Endothelial cell of umbilical vein (primary cell): ENCODE measurements at regions not wholly inside any gene's neighbourhood (a gene's known extent, or its start where the extent isn't known, plus 50 kb on each side); places are given as distances from the start of the nearest gene placed in this dataset.

Experiments used
- BruUV-seq: library from RNA; stranded (reverse); fragments of 400-500 nt; replicated peaks from 2 replicates; lab custom pipeline; 2021; lab: Mats Ljungman, UMichigan
- CTCF ChIA-PET: fragments of 300-600, 350-600 bp; sonication (Branson Sonifier 250); formaldehyde crosslinking; loops from one replicate; lab custom pipeline; 2021; ENCODE audit warnings: antibody characterized with exemption, inconsistent platforms; lab: Charles Lee
- POLR2A ChIA-PET: fragments of 300-600, 350-600 bp; sonication (Branson Sonifier 250); formaldehyde crosslinking; loops from one replicate; lab custom pipeline; 2021; ENCODE audit warnings: antibody characterized with exemption, inconsistent platforms; lab: Charles Lee
- DNase-seq: peaks from one replicate; pipeline ENCODE4 v3.0.0-alpha.2; 2011; ENCODE audit warnings: low read depth, low spot score
- FAIRE-seq: peaks from 2 replicates; lab custom pipeline; 2011; peaks lifted over from hg19 to GRCh38; lab: Jason Lieb, UNC
- H2AFZ ChIP-seq: 2 replicates; pipeline ENCODE4 v1.6.0; 2012; ENCODE audit warnings: low read depth, low read length, control low read depth, inconsistent platforms
- H3K27ac ChIP-seq: 2 replicates; pipeline ENCODE4 v1.5.1; 2011; ENCODE audit warnings: low read depth, mild to moderate bottlenecking, control low read depth, low read length, moderate library complexity; ENCODE audit not compliant: insufficient read depth
- H3K27me3 ChIP-seq, 2 experiments: 2 replicates each; pipeline versions ENCODE4 v1.6.0 to v1.6.1; 2011; ENCODE audit warnings: low read length in 2 of 2, mixed read lengths in 1 of 2; ENCODE audit not compliant: control insufficient read depth in 2 of 2, insufficient read depth in 2 of 2
- H3K36me3 ChIP-seq, 2 experiments: 2 replicates in 1 of 2; 3 replicates in 1 of 2; pipeline ENCODE4 v1.5.1; 2011; ENCODE audit warnings: low read length in 2 of 2, mild to moderate bottlenecking in 1 of 2, moderate library complexity in 1 of 2; ENCODE audit not compliant: control insufficient read depth in 2 of 2, insufficient read depth in 2 of 2; ENCODE audit errors: extremely low read depth in 1 of 2
- H3K4me1 ChIP-seq: 3 replicates; pipeline ENCODE4 v1.5.1; 2011; ENCODE audit warnings: mild to moderate bottlenecking, low read length; ENCODE audit not compliant: control insufficient read depth, insufficient read depth; ENCODE audit errors: extremely low read depth
- H3K4me2 ChIP-seq: 2 replicates; pipeline ENCODE4 v1.6.1; 2011; ENCODE audit warnings: low read length, control low read depth, mixed read lengths; ENCODE audit not compliant: insufficient read depth
- H3K4me3 ChIP-seq, 3 experiments: fragments of 200-600 bp in 1 of 3; sonication (generic), shearing (Covaris generic) in 1 of 3; replicated peaks in 1 of 3; 2 replicates each; pipeline ENCODE4 v1.5.1; 2011 to 2016; ENCODE audit warnings: control low read depth in 3 of 3, low read length in 3 of 3, mild to moderate bottlenecking in 2 of 3, inconsistent platforms in 1 of 3, low read depth in 1 of 3, moderate library complexity in 1 of 3; ENCODE audit not compliant: insufficient read depth in 1 of 3
- H3K79me2 ChIP-seq: 2 replicates; pipeline ENCODE4 v1.6.0; 2012; ENCODE audit warnings: low read length, inconsistent platforms; ENCODE audit not compliant: control insufficient read depth, insufficient read depth
- H3K9ac ChIP-seq: replicated peaks from 2 replicates; pipeline ENCODE3; 2011; ENCODE audit warnings: low read length, control low read depth; ENCODE audit not compliant: insufficient read depth; ENCODE audit errors: extremely low read depth
- H3K9me1 ChIP-seq: replicated peaks from 3 replicates; pipeline ENCODE4 v1.6.0; 2011; ENCODE audit warnings: mild to moderate bottlenecking, low read length; ENCODE audit not compliant: control insufficient read depth, insufficient read depth; ENCODE audit errors: extremely low read depth
- H3K9me3 ChIP-seq: replicated peaks from 2 replicates; pipeline ENCODE4 v1.5.1; 2012; ENCODE audit warnings: low read length, inconsistent platforms; ENCODE audit not compliant: control insufficient read depth, insufficient read depth
- H4K20me1 ChIP-seq: replicated peaks from 2 replicates; pipeline ENCODE3; 2011; ENCODE audit warnings: mild to moderate bottlenecking, low read length; ENCODE audit not compliant: control insufficient read depth, insufficient read depth; ENCODE audit errors: extremely low read depth
- EZH2 ChIP-seq: IDR thresholded peaks from 2 replicates; pipeline ENCODE4 v1.6.1; 2012; ENCODE audit warnings: borderline replicate concordance, low read depth, mild to moderate bottlenecking, moderate library complexity, low read length, inconsistent platforms; ENCODE audit not compliant: severe bottlenecking
- FOS ChIP-seq: IDR thresholded peaks from 2 replicates; pipeline ENCODE4 v1.6.1; 2011; ENCODE audit warnings: mild to moderate bottlenecking, low read length, moderate library complexity, borderline replicate concordance; ENCODE audit not compliant: insufficient read depth
- GATA2 ChIP-seq: IDR thresholded peaks from 2 replicates; pipeline ENCODE4 v1.7.0; 2011; ENCODE audit warnings: low read depth, mild to moderate bottlenecking, moderate library complexity, mixed read lengths, low read length; ENCODE audit not compliant: insufficient read length, insufficient read depth
- JUN ChIP-seq: IDR thresholded peaks from 2 replicates; pipeline ENCODE4 v1.6.1; 2011; ENCODE audit warnings: borderline replicate concordance, low read depth; ENCODE audit not compliant: insufficient read length, insufficient read depth
- MYC ChIP-seq: IDR thresholded peaks from one replicate; pipeline ENCODE4 v1.6.1; 2011; ENCODE audit warnings: mild to moderate bottlenecking, low read depth, low read length
- POLR2A ChIP-seq: IDR thresholded peaks from 2 replicates; pipeline ENCODE4 v1.6.1; 2012; ENCODE audit warnings: low read depth, mild to moderate bottlenecking, control low read depth, low read length
- POLR2AphosphoS5 ChIP-seq: IDR thresholded peaks from 2 replicates; pipeline ENCODE4 v1.6.1; 2012; ENCODE audit warnings: low read depth, mild to moderate bottlenecking, control low read depth, low read length, moderate library complexity; ENCODE audit not compliant: insufficient read depth
- dilution Hi-C: fragments of 300-500 bp; cut with MboI; formaldehyde crosslinking; loops from one replicate; pipeline ENCODE4 v1.15.0; 2019; ENCODE audit warnings: low sequenced_read_pairs; ENCODE audit not compliant: extremely low pct_ligation_motif_present
- intact Hi-C: fragments of 100-400 bp; cut with micrococcal nuclease; formaldehyde crosslinking; loops from one replicate; pipeline ENCODE4 v1.10.0; 2022
- TF ChIP-seq, protein P1 (sequence below): IDR thresholded peaks from 2 replicates; pipeline ENCODE4 v1.6.1; 2011; ENCODE audit not compliant: insufficient read depth, insufficient read length
- TF ChIP-seq, protein P2 (sequence below), 2 donors: IDR thresholded peaks; 1 replicate in 1 of 2; 2 replicates in 1 of 2; pipeline ENCODE4 v1.5.1; 2011; ENCODE audit warnings: low read length in 2 of 2, mild to moderate bottlenecking in 2 of 2, moderate library complexity in 2 of 2, control low read depth in 1 of 2, inconsistent platforms in 1 of 2, low read depth in 1 of 2; ENCODE audit not compliant: insufficient read depth in 1 of 2; ENCODE audit errors: extremely low read depth in 1 of 2

GRCh38 chr9:23941051-23941450 lies 115.0 kb upstream of the ELAVL2 start:
- intact Hi-C loops (no loop called here), dilution Hi-C loops (no loop called here)
- Histone ChIP-seq H3K4me1 (no peaks in the 10 kb centered on the region), H3K4me3 (no peak overlapping the region), H3K9me1 (no peaks in the 10 kb centered on the region), H3K9me3 (no peaks in the 10 kb centered on the region), H3K9ac (no peak overlapping the region), H3K27me3 (no peaks in the 10 kb centered on the region), H4K20me1 (no peaks in the 10 kb centered on the region), H3K4me2 (no peak overlapping the region), H3K27ac (no peak overlapping the region), H2AFZ (no peak overlapping the region), H3K36me3 (no peaks in the 10 kb centered on the region), H3K79me2 (no peaks in the 10 kb centered on the region)
- ChIA-PET CTCF (no interaction called here), POLR2A (no interaction called here)
- BruUV-seq, result no TSS peak
- no peak for DNase-seq
- FAIRE-seq, result no peak
- TF ChIP-seq POLR2AphosphoS5, result no peak
- TF ChIP-seq, protein P1, sequence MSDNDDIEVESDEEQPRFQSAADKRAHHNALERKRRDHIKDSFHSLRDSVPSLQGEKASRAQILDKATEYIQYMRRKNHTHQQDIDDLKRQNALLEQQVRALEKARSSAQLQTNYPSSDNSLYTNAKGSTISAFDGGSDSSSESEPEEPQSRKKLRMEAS, result no peak
- no peak for TF ChIP-seq GATA2
- TF ChIP-seq MYC, result no peak
- TF ChIP-seq, protein P2, sequence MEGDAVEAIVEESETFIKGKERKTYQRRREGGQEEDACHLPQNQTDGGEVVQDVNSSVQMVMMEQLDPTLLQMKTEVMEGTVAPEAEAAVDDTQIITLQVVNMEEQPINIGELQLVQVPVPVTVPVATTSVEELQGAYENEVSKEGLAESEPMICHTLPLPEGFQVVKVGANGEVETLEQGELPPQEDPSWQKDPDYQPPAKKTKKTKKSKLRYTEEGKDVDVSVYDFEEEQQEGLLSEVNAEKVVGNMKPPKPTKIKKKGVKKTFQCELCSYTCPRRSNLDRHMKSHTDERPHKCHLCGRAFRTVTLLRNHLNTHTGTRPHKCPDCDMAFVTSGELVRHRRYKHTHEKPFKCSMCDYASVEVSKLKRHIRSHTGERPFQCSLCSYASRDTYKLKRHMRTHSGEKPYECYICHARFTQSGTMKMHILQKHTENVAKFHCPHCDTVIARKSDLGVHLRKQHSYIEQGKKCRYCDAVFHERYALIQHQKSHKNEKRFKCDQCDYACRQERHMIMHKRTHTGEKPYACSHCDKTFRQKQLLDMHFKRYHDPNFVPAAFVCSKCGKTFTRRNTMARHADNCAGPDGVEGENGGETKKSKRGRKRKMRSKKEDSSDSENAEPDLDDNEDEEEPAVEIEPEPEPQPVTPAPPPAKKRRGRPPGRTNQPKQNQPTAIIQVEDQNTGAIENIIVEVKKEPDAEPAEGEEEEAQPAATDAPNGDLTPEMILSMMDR (IDR thresholded peaks at IDR 0.05; ENCODE audit: extremely low read depth in 1 of 2, insufficient read depth in 1 of 2, low read depth in 1 of 2, low read length in 2 of 2), result no peak
- TF ChIP-seq EZH2, result no peak
- TF ChIP-seq JUN, result no peak
- no peak for TF ChIP-seq POLR2A
- no peak for TF ChIP-seq FOS
